GM21528 (cell line): ENCODE measurements at regions not wholly inside any gene's neighbourhood (a gene's known extent, or its start where the extent isn't known, plus 50 kb on each side); places are given as distances from the start of the nearest gene placed in this dataset.

Source experiments
- ATAC-seq: cut with Tn5 transposase; IDR thresholded peaks from one replicate; pipeline ENCODE4 v1.9.1; 2021; ENCODE audit warnings: mild to moderate bottlenecking, moderate library complexity; ENCODE audit not compliant: unreplicated experiment, low FRiP score

GRCh38 chr13:109454167-109454917 is 332.0 kb downstream of the IRS2 start:
- no peak for ATAC-seq

- ATAC-seq = no peak
Observed at GRCh38 chr13:109451726-109452125, 334.7 kb downstream of the IRS2 start.

GRCh38 chr13:109448629-109449028 is 337.8 kb downstream of the IRS2 start:
- no peak for ATAC-seq

GRCh38 chr13:109447667-109448066 is 338.7 kb downstream of the IRS2 start:
- no peak for ATAC-seq

- no peak for ATAC-seq
Observed at GRCh38 chr13:109440320-109440719, 346.1 kb downstream of the IRS2 start.

- no peak for ATAC-seq
Observed at GRCh38 chr13:109439813-109440212, 346.6 kb downstream of the IRS2 start.

- no peak for ATAC-seq
Observed at GRCh38 chr13:109436841-109437240, 349.5 kb downstream of the IRS2 start.

GRCh38 chr13:109436055-109436622 is 350.2 kb downstream of the IRS2 start:
- ATAC-seq = no peak

GRCh38 chr13:109431217-109431616 is 355.2 kb downstream of the IRS2 start:
- no peak for ATAC-seq

GRCh38 chr13:109428146-109428545 is 358.2 kb downstream of the IRS2 start:
- ATAC-seq = no peak

GRCh38 chr13:109427695-109428094 is 358.7 kb downstream of the IRS2 start:
- ATAC-seq = no peak

GRCh38 chr13:109427148-109427547 is 359.2 kb downstream of the IRS2 start:
- no peak for ATAC-seq

GRCh38 chr13:109426690-109426990 is 359.7 kb downstream of the IRS2 start:
- no peak for ATAC-seq

- no peak for ATAC-seq
Observed at GRCh38 chr13:109425821-109426689, 360.3 kb downstream of the IRS2 start.

- no peak for ATAC-seq
Observed at GRCh38 chr13:109422161-109422560, 364.2 kb downstream of the IRS2 start.

- no peak for ATAC-seq
Observed at GRCh38 chr13:109419896-109420295, 366.5 kb downstream of the IRS2 start.

GRCh38 chr13:109418111-109418510 is 368.3 kb downstream of the IRS2 start:
- no peak for ATAC-seq

- no peak for ATAC-seq
Observed at GRCh38 chr13:109416001-109416400, 370.4 kb downstream of the IRS2 start.

GRCh38 chr13:109415057-109415456 is 371.3 kb downstream of the IRS2 start:
- no peak for ATAC-seq

- no peak for ATAC-seq
Observed at GRCh38 chr13:109412283-109412901, 374.0 kb downstream of the IRS2 start.

- ATAC-seq = no peak
Observed at GRCh38 chr13:109410868-109411267, 375.5 kb downstream of the IRS2 start.
